MG63 (cell line): ENCODE measurements at regions not wholly inside any gene's neighbourhood (a gene's known extent, or its start where the extent isn't known, plus 50 kb on each side); places are given as distances from the start of the nearest gene placed in this dataset.
A peak's percentile ranks its signal among the peaks of the same experiment; 100 is the strongest.

Experiments used
- DNase-seq: peaks from one replicate; pipeline ENCODE4 v3.0.0-alpha.2; 2020
- H3K27me3 ChIP-seq: fragments of 250-450 bp; sonication (Bioruptor Pico); 2 replicates; pipeline ENCODE4 v1.5.1; 2020; ENCODE audit warnings: mild to moderate bottlenecking, moderate library complexity
- H3K36me3 ChIP-seq: fragments of 250-450 bp; sonication (Bioruptor Pico); 2 replicates; pipeline ENCODE4 v1.5.1; 2020; ENCODE audit warnings: mild to moderate bottlenecking, moderate library complexity
- H3K4me3 ChIP-seq: fragments of 250-450 bp; sonication (Bioruptor Pico); 2 replicates; pipeline ENCODE4 v1.5.1; 2020; ENCODE audit warnings: mild to moderate bottlenecking, moderate library complexity
- H3K9me3 ChIP-seq: fragments of 250-450 bp; sonication (Bioruptor Pico); 2 replicates; pipeline ENCODE4 v1.5.1; 2020; ENCODE audit warnings: mild to moderate bottlenecking, moderate library complexity

GRCh38 chr6:48272518-48272917 lies 161.5 kb upstream of the PTCHD4 start:
- no peaks in the 10 kb centered on the region for H3K27me3 ChIP-seq
- peaks cover 2% of the 10 kb centered on the region; the same call in 1 of the 2 replicates for H3K9me3 ChIP-seq
- no peak for DNase-seq
- H3K36me3 ChIP-seq: no peaks in the 10 kb centered on the region
- no peak overlapping the region for H3K4me3 ChIP-seq

DNA sequence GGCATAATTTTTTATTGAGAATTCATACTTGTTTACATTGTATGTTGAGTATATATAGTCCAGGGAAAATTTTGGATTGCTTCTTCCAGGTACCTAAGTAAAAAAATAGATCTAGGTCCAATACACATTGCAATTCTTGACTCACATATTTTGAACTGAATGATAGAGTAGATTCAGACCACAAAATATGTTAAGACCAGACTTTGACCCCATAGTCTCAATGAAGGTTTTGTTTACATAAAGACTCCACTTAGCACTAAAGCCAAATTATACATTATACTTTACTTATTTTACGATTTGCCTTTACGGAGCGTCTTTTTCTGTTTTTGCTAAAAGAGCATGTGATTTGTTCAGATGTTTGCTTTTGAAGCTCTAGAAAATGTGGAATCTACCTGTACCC lies 144.1 kb upstream of the PTCHD4 start:
- Histone ChIP-seq H3K36me3 (no peaks in the 10 kb centered on the region), H3K27me3 (no peaks in the 10 kb centered on the region), H3K9me3 (no peaks in the 10 kb centered on the region), H3K4me3 (no peak overlapping the region)
- DNase-seq: no peak

DNA sequence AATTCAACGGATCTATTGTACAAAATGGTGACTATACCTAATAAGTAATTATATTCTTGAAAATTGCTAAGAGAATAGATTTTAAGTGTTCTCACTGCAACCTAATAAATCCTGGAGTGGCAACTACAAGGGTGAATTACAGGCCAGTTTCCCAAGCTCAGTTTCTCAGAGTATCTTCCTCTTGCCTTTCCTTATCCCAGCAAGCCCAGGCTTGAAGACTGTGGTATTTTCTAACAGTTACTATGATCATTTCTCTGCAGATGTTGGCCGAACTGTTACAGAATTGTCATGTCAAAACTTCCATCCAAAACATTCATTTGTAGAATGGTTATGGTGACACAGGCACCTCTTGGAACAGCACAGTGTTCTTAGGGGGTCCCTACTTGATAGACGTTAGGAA lies 138.1 kb upstream of the PTCHD4 start:
- no peak overlapping the region for H3K4me3 ChIP-seq
- H3K27me3 ChIP-seq: no peaks in the 10 kb centered on the region
- H3K9me3 ChIP-seq: no peaks in the 10 kb centered on the region
- no peaks in the 10 kb centered on the region for H3K36me3 ChIP-seq
- no peak for DNase-seq

DNA sequence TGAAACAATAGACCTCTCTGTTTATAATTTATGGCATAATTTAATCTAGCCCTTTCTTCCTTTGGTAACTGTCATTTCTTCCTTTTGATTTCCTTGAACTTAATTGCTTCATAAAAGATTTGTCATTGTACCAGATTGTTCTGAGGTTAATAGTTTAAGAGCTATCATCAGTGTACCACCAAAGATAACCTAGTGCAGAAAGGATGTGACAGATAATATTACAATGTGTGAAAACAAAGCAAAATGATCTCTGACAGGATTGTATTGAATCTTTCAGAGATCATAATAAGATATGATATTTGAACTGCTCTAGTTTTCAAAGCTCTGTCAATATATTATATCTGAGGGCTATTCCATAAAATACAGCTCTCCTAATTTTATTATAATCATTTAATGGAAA lies 132.1 kb upstream of the PTCHD4 start:
- DNase-seq: no peak
- Histone ChIP-seq H3K27me3 (no peaks in the 10 kb centered on the region), H3K9me3 (no peaks in the 10 kb centered on the region), H3K36me3 (no peaks in the 10 kb centered on the region), H3K4me3 (no peak overlapping the region)

- no peak for DNase-seq
- Histone ChIP-seq H3K9me3 (no peaks in the 10 kb centered on the region; the same call in 1 of the 2 replicates), H3K36me3 (no peaks in the 10 kb centered on the region), H3K4me3 (no peak overlapping the region), H3K27me3 (no peaks in the 10 kb centered on the region)
Observed at GRCh38 chr6:48240287-48240686, 129.3 kb upstream of the PTCHD4 start.

DNA sequence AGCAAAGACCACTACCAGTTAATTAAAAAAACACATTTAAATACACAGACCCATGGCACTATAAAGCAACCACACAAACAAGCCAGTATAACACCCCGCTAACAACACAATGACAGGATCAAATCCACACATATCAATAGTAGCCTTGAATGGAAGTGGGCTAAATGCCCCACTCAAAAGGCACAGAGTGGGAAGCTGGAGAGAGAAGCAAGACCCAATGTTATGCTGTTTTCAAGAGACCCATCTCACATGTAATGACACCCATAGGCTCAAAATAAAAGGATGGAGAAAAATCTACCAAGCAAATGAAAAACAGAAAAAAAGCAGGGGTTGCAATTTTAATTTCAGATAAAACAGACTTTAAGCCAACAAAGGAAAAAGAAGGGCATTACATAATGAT lies 125.4 kb upstream of the PTCHD4 start:
- DNase-seq: no peak
- Histone ChIP-seq H3K27me3 (no peaks in the 10 kb centered on the region), H3K9me3 (no peaks in the 10 kb centered on the region; the same call in 1 of the 2 replicates), H3K4me3 (no peak overlapping the region), H3K36me3 (no peaks in the 10 kb centered on the region)

DNA sequence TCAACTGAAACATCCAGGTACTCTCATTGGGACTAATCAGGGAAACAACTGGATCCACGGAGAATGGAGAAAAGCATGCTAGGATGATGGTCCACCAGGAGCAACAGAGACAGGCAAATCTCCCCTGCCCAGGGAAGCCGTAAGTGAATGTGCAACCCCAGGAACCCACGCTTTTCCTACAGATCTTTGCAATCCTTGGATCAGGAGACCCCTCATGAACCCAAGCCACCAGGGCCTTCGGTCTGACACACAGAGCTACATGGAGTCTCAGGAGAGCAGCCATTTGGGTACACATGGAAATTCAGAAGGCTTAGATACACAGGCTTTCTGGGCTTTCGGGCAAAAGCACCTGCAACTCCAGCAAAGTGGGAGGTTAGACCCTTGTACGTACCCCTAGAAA lies 122.1 kb upstream of the PTCHD4 start:
- no peaks in the 10 kb centered on the region; the same call in 1 of the 2 replicates for H3K9me3 ChIP-seq
- no peaks in the 10 kb centered on the region for H3K27me3 ChIP-seq
- no peaks in the 10 kb centered on the region for H3K36me3 ChIP-seq
- DNase-seq: no peak
- no peak overlapping the region for H3K4me3 ChIP-seq

GRCh38 chr6:48229841-48230240 lies 118.8 kb upstream of the PTCHD4 start:
- no peak for DNase-seq
- H3K9me3 ChIP-seq: no peaks in the 10 kb centered on the region
- H3K36me3 ChIP-seq: no peaks in the 10 kb centered on the region
- H3K27me3 ChIP-seq: no peaks in the 10 kb centered on the region
- no peak overlapping the region for H3K4me3 ChIP-seq

DNA sequence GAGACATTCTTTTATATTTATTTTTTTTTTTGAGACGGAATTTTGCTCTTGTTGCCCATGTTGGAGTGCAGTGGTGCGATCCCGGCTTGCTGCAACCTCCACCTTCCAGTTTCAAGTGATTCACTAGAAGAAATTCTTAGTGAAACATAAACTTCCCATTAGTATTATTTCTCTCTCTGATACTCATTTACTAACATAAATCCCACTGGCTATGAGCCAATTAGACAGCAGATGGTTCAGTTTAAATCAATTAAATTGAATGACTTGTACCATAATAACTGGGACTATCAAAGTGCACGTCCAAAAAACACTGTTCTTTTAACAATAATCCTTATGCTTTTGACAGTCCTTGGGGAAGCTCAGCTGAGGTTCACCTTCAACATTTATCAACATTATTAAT lies 111.2 kb upstream of the PTCHD4 start:
- Histone ChIP-seq H3K36me3 (no peaks in the 10 kb centered on the region), H3K4me3 (no peak overlapping the region), H3K9me3 (no peaks in the 10 kb centered on the region), H3K27me3 (no peaks in the 10 kb centered on the region)
- DNase-seq: no peak

DNA sequence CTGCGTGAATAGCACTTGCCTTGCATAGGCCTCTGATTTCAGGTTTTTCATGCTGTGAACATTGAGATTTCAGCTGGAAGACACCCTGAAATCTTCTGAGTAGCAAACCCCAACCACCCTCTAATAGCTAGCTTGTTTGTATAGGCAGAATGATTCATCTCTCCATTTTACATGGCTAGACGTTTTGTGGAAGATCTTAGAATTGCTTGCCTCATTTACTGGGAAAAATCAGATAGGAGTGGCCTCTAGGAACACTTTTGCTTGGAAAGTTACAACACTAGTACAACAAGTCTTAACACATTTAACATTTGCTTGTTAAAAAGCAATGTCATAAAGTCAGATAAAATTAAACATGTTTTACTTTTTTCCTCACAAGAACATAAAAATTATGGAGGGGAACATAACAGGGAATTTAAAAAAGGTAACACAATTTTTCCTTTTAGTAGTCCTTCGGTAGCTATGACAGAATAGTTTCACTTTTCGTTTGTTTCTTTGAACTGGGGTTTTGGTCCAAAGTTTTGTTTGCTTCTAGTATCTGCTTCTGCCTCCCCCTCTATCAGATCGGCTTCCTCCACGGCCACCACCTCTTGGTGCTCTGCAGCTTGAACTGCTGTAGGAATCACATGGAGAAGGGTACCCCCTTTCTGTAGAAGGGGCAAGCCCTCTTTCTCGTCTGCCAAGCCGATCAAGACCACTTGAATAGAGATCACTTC lies 102.2 kb upstream of the PTCHD4 start:
- H3K36me3 ChIP-seq: no peaks in the 10 kb centered on the region
- H3K27me3 ChIP-seq: no peaks in the 10 kb centered on the region
- DNase-seq: no peak
- H3K9me3 ChIP-seq: peaks cover 5% of the 10 kb centered on the region; the same call in 1 of the 2 replicates
- peak overlapping the region; percentile 30 for H3K4me3 ChIP-seq

- H3K27me3 ChIP-seq: no peaks in the 10 kb centered on the region
- H3K9me3 ChIP-seq: peaks cover 5% of the 10 kb centered on the region; the same call in 1 of the 2 replicates
- DNase-seq: no peak
Observed at GRCh38 chr6:48212501-48212900, 101.5 kb upstream of the PTCHD4 start.

GRCh38 chr6:48206091-48206490 lies 95.1 kb upstream of the PTCHD4 start:
- DNase-seq: no peak
- H3K27me3 ChIP-seq: no peaks in the 10 kb centered on the region
- H3K36me3 ChIP-seq: no peaks in the 10 kb centered on the region
- peaks cover 7% of the 10 kb centered on the region; the same call in 1 of the 2 replicates for H3K9me3 ChIP-seq
- H3K4me3 ChIP-seq: no peak overlapping the region

More at GRCh38 chr6:48212501-48212900, 101.5 kb upstream of the PTCHD4 start:
- Histone ChIP-seq H3K4me3 (no peak overlapping the region), H3K36me3 (no peaks in the 10 kb centered on the region)

DNA sequence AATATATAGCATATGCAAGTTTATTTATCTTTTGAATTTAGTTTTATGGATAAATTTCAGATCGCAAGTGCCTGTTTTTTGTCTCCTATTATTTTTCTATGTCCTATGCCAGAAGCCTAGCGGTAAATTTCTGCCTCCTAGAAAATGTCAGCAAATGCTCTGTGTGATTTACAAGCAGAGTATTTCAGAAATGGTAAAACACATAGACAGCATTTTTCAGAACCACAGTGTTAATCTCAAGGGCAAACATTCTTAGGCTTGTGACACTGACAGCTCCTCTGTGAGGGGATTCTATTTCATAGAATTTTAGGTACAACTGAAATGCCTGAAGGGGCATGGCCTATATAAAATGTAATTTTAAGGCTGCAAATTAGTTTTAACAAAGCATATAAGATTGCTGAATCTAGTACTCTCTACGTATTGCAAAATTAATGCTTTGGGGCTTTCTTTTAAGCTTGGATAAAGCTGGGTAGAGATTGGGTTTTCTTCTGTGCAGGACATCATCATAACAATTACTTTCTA lies 89.9 kb upstream of the PTCHD4 start:
- no peak overlapping the region for H3K4me3 ChIP-seq
- H3K9me3 ChIP-seq: 0 out of 2 replicates have a peak, but pooled peaks cover 2% of the 10 kb centered on the region
- H3K36me3 ChIP-seq: no peaks in the 10 kb centered on the region
- H3K27me3 ChIP-seq: no peaks in the 10 kb centered on the region
- DNase-seq: no peak

- Histone ChIP-seq H3K9me3 (0 out of 2 replicates have a peak, but pooled peaks cover 2% of the 10 kb centered on the region), H3K36me3 (no peaks in the 10 kb centered on the region), H3K27me3 (no peaks in the 10 kb centered on the region), H3K4me3 (no peak overlapping the region)
- no peak for DNase-seq
Observed at GRCh38 chr6:48199499-48199898, 88.5 kb upstream of the PTCHD4 start.

DNA sequence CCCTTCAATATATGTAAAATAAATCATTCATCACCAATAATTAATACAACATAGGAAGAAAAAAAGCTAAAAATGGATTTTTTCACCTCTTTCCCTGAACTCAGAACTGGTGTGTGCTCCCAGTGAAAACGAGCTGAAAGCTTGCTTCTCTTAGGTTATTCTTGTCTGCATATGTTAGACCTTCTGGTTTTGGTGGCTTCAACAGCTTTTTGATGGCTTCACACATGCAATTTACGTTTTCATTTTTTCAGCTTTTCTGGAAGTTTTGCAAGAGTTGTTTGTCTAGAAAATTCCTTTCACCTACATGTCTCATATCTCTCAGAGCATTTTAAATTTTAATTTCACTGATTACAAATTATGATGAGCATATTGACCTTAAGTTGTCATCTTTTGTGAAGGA lies 86.9 kb upstream of the PTCHD4 start:
- DNase-seq: no peak
- Histone ChIP-seq H3K9me3 (no peaks in the 10 kb centered on the region), H3K27me3 (no peaks in the 10 kb centered on the region), H3K4me3 (no peak overlapping the region), H3K36me3 (no peaks in the 10 kb centered on the region)

- no peaks in the 10 kb centered on the region for H3K9me3 ChIP-seq
- no peaks in the 10 kb centered on the region for H3K27me3 ChIP-seq
- DNase-seq: no peak
- H3K36me3 ChIP-seq: no peaks in the 10 kb centered on the region
- H3K4me3 ChIP-seq: no peak overlapping the region
Observed at GRCh38 chr6:48194596-48195295, 83.7 kb upstream of the PTCHD4 start.

GRCh38 chr6:48188158-48188557 lies 77.2 kb upstream of the PTCHD4 start:
- DNase-seq: no peak
- H3K27me3 ChIP-seq: no peaks in the 10 kb centered on the region
- no peaks in the 10 kb centered on the region for H3K36me3 ChIP-seq
- no peak overlapping the region for H3K4me3 ChIP-seq
- H3K9me3 ChIP-seq: no peaks in the 10 kb centered on the region

GRCh38 chr6:48186746-48187145 lies 75.7 kb upstream of the PTCHD4 start:
- H3K9me3 ChIP-seq: no peaks in the 10 kb centered on the region
- H3K27me3 ChIP-seq: no peaks in the 10 kb centered on the region
- no peaks in the 10 kb centered on the region for H3K36me3 ChIP-seq

More at GRCh38 chr6:48186746-48187145, 75.7 kb upstream of the PTCHD4 start:
- DNase-seq: no peak
- H3K4me3 ChIP-seq: no peak overlapping the region
